ENCODE measurements at regions not wholly inside any gene's neighbourhood (a gene's known extent, or its start where the extent isn't known, plus 50 kb on each side); places are given as distances from the start of the nearest gene placed in this dataset.

- TF ChIP-seq CTCF (IDR thresholded peaks at IDR 0.05; ENCODE audit: extremely low read depth in 1 of 2, insufficient read depth in 1 of 2, low read depth in 1 of 2, low read length in 2 of 2) = no peak
- TF ChIP-seq EZH2 (IDR thresholded peaks at IDR 0.05; ENCODE audit: borderline replicate concordance, low read depth, low read length, severe bottlenecking) = no peak
- no peak for TF ChIP-seq POLR2AphosphoS5 (IDR thresholded peaks at IDR 0.05; ENCODE audit: insufficient read depth, low read depth, low read length)
- no peak for TF ChIP-seq MYC (IDR thresholded peaks at IDR 0.05; ENCODE audit: low read depth, low read length)
- no peak for TF ChIP-seq POLR2A (IDR thresholded peaks at IDR 0.05; ENCODE audit: low read depth, low read length)
- no peak for TF ChIP-seq GATA2 (IDR thresholded peaks at IDR 0.05; ENCODE audit: insufficient read depth, insufficient read length, low read depth, low read length)
- TF ChIP-seq JUN (IDR thresholded peaks at IDR 0.05; ENCODE audit: borderline replicate concordance, insufficient read depth, insufficient read length, low read depth) = no peak
- TF ChIP-seq MAX (IDR thresholded peaks at IDR 0.05; ENCODE audit: insufficient read depth, insufficient read length) = no peak
These were observed 106.1 kb downstream of the PCSK1 start for GRCh38 chr5:96326902-96327301.
